NCI-H2196 (cell line): ENCODE measurements at regions not wholly inside any gene's neighbourhood (a gene's known extent, or its start where the extent isn't known, plus 50 kb on each side); places are given as distances from the start of the nearest gene placed in this dataset.
"Not testable (repeated sequence)": the region's sequence is repeated elsewhere in the genome, so short reads cannot be mapped to it uniquely, and the experiment has no call there.

Experiments
- DNase-seq: peaks from one replicate; lab custom pipeline; 2025; ENCODE audit not compliant: unreplicated experiment; lab: John Stamatoyannopoulos, UW

- no peak for DNase-seq
Observed at GRCh38 chr14:77985211-77985615, 185.0 kb upstream of the NRXN3 start.

- DNase-seq, result no peak
Observed at GRCh38 chr14:77986773-77987172, 183.4 kb upstream of the NRXN3 start.

GRCh38 chr14:77988096-77988870 lies 181.9 kb upstream of the NRXN3 start:
- no peak for DNase-seq

GRCh38 chr14:77988970-77989369 lies 181.2 kb upstream of the NRXN3 start:
- DNase-seq, result no peak

- no peak for DNase-seq
Observed at GRCh38 chr14:77989441-77989991, 180.7 kb upstream of the NRXN3 start.

GRCh38 chr14:77990337-77990736 lies 179.8 kb upstream of the NRXN3 start:
- no peak for DNase-seq

- DNase-seq, result no peak
Observed at GRCh38 chr14:77991128-77991772, 178.9 kb upstream of the NRXN3 start.

- no peak for DNase-seq
Observed at GRCh38 chr14:78005325-78005724, 164.8 kb upstream of the NRXN3 start.

- no peak for DNase-seq
Observed at GRCh38 chr14:78007160-78007559, 163.0 kb upstream of the NRXN3 start.

GRCh38 chr14:78010688-78011087 lies 159.5 kb upstream of the NRXN3 start:
- DNase-seq, result no peak

- DNase-seq, result not testable (repeated sequence)
Observed at GRCh38 chr14:78013911-78014310, 156.3 kb upstream of the NRXN3 start.

- DNase-seq, result no peak
Observed at GRCh38 chr14:78016532-78016931, 153.6 kb upstream of the NRXN3 start.

GRCh38 chr14:78018283-78018682 lies 151.9 kb upstream of the NRXN3 start:
- DNase-seq, result no peak

GRCh38 chr14:78022059-78022458 lies 148.1 kb upstream of the NRXN3 start:
- DNase-seq, result peak; percentile 58

- no peak for DNase-seq
Observed at GRCh38 chr14:78023112-78023511, 147.1 kb upstream of the NRXN3 start.

- DNase-seq, result no peak
Observed at GRCh38 chr14:78028471-78028870, 141.7 kb upstream of the NRXN3 start.

- no peak for DNase-seq
Observed at GRCh38 chr14:78029601-78030372, 140.4 kb upstream of the NRXN3 start.

GRCh38 chr14:78043349-78043748 lies 126.8 kb upstream of the NRXN3 start:
- DNase-seq, result no peak

- DNase-seq, result no peak
Observed at GRCh38 chr14:78048120-78048519, 122.1 kb upstream of the NRXN3 start.

GRCh38 chr14:78056890-78057289 lies 113.3 kb upstream of the NRXN3 start:
- not testable (repeated sequence) for DNase-seq

- no peak for DNase-seq
Observed at GRCh38 chr14:78070344-78070743, 99.8 kb upstream of the NRXN3 start.
